ENCODE measurements at regions not wholly inside any gene's neighbourhood (a gene's known extent, or its start where the extent isn't known, plus 50 kb on each side); places are given as distances from the start of the nearest gene placed in this dataset.

GRCh38 chr5:62000646-62001045 is 305.4 kb upstream of the KIF2A start:
- DNase-seq (ENCODE audit: low spot score) (no peak), ATAC-seq (no peak)

- ATAC-seq = no peak
- no peak for DNase-seq (ENCODE audit: low spot score)
Measured at GRCh38 chr5:62001640-62002039, 304.4 kb upstream of the KIF2A start.

- ATAC-seq (no peak), DNase-seq (ENCODE audit: low spot score) (no peak)
Measured at GRCh38 chr5:62002436-62002835, 303.6 kb upstream of the KIF2A start.

- DNase-seq (ENCODE audit: low spot score) (no peak), ATAC-seq (no peak)
Measured at GRCh38 chr5:62005551-62005950, 300.5 kb upstream of the KIF2A start.

GRCh38 chr5:62007457-62007856 is 298.5 kb upstream of the KIF2A start:
- ATAC-seq = no peak

GRCh38 chr5:62011089-62011664 is 294.8 kb upstream of the KIF2A start:
- no peak for ATAC-seq

More at GRCh38 chr5:62007457-62007856, 298.5 kb upstream of the KIF2A start:
- no peak for DNase-seq (ENCODE audit: low spot score)

GRCh38 chr5:62017092-62017491 is 288.9 kb upstream of the KIF2A start:
- DNase-seq (ENCODE audit: low spot score) (no peak), ATAC-seq (no peak)

More at GRCh38 chr5:62011089-62011664, 294.8 kb upstream of the KIF2A start:
- DNase-seq (ENCODE audit: low spot score) = no peak

- ATAC-seq (no peak), DNase-seq (ENCODE audit: low spot score) (no peak)
Measured at GRCh38 chr5:62029303-62029702, 276.7 kb upstream of the KIF2A start.

- ATAC-seq (no peak), DNase-seq (ENCODE audit: low spot score) (no peak)
Measured at GRCh38 chr5:62030326-62030725, 275.7 kb upstream of the KIF2A start.

- DNase-seq (ENCODE audit: low spot score) (no peak), ATAC-seq (no peak)
Measured at GRCh38 chr5:62038024-62038423, 268.0 kb upstream of the KIF2A start.

GRCh38 chr5:62041156-62041756 is 264.8 kb upstream of the KIF2A start:
- DNase-seq (ENCODE audit: low spot score) (no peak), ATAC-seq (no peak)

GRCh38 chr5:62042007-62042406 is 264.0 kb upstream of the KIF2A start:
- ATAC-seq (no peak), DNase-seq (ENCODE audit: low spot score) (no peak)

GRCh38 chr5:62043289-62044280 is 262.4 kb upstream of the KIF2A start:
- ATAC-seq (no peak), DNase-seq (ENCODE audit: low spot score) (no peak)

- DNase-seq (ENCODE audit: low spot score) (no peak), ATAC-seq (no peak)
Measured at GRCh38 chr5:62044989-62045388, 261.0 kb upstream of the KIF2A start.

- ATAC-seq = no peak
- no peak for DNase-seq (ENCODE audit: low spot score)
Measured at GRCh38 chr5:62046191-62046590, 259.8 kb upstream of the KIF2A start.

- no peak for ATAC-seq
Measured at GRCh38 chr5:62051747-62052146, 254.3 kb upstream of the KIF2A start.

GRCh38 chr5:62059960-62060359 is 246.0 kb upstream of the KIF2A start:
- no peak for ATAC-seq
- DNase-seq (ENCODE audit: low spot score) = no peak

More at GRCh38 chr5:62051747-62052146, 254.3 kb upstream of the KIF2A start:
- DNase-seq (ENCODE audit: low spot score) = no peak

GRCh38 chr5:62065050-62065449 is 241.0 kb upstream of the KIF2A start:
- ATAC-seq (no peak), DNase-seq (ENCODE audit: low spot score) (no peak)

- DNase-seq (ENCODE audit: low spot score) (no peak), ATAC-seq (no peak)
Measured at GRCh38 chr5:62066761-62067277, 239.2 kb upstream of the KIF2A start.

- ATAC-seq (no peak), DNase-seq (ENCODE audit: low spot score) (no peak)
Measured at GRCh38 chr5:62068554-62068953, 237.5 kb upstream of the KIF2A start.

- ATAC-seq (no peak), DNase-seq (ENCODE audit: low spot score) (no peak)
Measured at GRCh38 chr5:62077387-62077786, 228.6 kb upstream of the KIF2A start.

All from left lobe of liver (tissue), 2 donors.